ENCODE measurements at regions not wholly inside any gene's neighbourhood (a gene's known extent, or its start where the extent isn't known, plus 50 kb on each side); places are given as distances from the start of the nearest gene placed in this dataset.

DNA sequence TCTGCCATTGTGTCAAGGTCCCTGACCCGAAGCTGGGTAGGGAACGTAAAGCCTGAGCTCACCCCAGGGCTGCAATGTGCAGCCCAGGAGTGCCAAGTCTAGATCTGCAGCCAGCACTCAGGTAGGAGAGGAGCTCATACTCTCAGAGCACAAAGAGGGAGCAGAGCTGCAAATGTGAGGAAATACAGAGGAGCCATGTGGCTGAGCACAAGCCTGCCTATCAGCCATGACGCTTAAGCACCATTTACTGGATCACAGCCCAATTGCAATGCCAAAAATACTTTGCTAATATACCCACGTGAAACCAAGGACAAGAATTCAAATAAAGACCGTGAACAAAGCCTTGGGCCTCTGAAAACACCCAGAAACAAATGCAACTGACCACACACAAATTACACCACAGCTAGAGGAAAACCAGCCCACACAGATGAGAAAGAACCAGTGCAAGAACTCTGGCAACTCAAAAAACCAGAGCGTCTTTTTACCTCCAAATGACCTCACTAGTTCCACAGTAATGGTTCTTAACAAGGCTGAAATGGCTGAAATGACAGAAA, 69.0 kb upstream of the HPF1 start:
- TF ChIP-seq EZH2 (IDR thresholded peaks at IDR 0.05; ENCODE audit: low read length) = no peak
- TF ChIP-seq, protein P1, sequence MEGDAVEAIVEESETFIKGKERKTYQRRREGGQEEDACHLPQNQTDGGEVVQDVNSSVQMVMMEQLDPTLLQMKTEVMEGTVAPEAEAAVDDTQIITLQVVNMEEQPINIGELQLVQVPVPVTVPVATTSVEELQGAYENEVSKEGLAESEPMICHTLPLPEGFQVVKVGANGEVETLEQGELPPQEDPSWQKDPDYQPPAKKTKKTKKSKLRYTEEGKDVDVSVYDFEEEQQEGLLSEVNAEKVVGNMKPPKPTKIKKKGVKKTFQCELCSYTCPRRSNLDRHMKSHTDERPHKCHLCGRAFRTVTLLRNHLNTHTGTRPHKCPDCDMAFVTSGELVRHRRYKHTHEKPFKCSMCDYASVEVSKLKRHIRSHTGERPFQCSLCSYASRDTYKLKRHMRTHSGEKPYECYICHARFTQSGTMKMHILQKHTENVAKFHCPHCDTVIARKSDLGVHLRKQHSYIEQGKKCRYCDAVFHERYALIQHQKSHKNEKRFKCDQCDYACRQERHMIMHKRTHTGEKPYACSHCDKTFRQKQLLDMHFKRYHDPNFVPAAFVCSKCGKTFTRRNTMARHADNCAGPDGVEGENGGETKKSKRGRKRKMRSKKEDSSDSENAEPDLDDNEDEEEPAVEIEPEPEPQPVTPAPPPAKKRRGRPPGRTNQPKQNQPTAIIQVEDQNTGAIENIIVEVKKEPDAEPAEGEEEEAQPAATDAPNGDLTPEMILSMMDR (optimal IDR thresholded peaks at IDR 0.05 in 1 of 3, IDR thresholded peaks at IDR 0.05 in 1 of 3, conservative IDR thresholded peaks at IDR 0.05 in 1 of 3; ENCODE audit: extremely low read depth in 1 of 3, insufficient read depth in 2 of 3, low read length in 3 of 3) = no peak

Data from keratinocyte (primary cell).